ENCODE measurements at regions not wholly inside any gene's neighbourhood (a gene's known extent, or its start where the extent isn't known, plus 50 kb on each side); places are given as distances from the start of the nearest gene placed in this dataset.
"Not testable (repeated sequence)": the region's sequence is repeated elsewhere in the genome, so short reads cannot be mapped to it uniquely, and the experiment has no call there.

DNA sequence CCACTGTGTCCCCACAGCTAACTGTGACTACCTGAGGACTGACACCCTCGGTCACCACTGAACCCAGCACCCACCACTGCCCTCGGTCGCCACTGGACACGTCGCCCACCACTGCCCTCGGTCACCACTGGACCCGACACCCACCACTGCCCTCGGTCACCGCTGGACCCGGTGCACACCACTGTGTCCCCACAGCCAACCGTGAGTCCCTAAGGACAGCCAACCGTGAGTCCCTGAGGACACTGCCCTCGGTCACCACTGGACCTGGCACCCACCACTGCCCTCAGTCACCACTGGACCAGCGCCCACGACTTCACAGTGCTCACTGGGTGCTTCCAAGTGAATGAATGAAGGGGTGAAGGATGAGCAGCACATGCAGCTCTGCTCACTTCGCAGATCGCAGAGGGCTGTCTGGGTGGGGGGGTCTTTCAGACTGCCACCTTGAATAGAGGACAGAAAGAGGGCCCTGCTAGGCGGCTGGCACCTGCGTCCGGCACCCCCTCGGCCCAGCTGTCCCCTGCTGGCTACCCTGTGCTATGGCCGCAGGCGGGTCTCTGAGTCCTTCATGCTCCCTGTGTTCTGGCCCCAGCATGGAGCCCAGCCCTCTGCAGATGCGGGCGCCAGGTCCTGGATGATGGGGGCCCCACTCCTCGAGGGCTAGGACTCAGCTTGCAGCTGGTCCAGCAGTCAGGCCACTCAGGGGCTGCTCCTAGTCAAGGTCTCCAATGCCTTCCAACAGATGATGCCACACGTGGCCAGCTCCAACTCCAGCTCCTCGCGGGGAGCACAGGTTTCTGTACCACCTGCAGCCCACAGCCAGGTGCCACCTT lies 51.4 kb upstream of the GPC1 start:
- no peak for DNase-seq

DNA sequence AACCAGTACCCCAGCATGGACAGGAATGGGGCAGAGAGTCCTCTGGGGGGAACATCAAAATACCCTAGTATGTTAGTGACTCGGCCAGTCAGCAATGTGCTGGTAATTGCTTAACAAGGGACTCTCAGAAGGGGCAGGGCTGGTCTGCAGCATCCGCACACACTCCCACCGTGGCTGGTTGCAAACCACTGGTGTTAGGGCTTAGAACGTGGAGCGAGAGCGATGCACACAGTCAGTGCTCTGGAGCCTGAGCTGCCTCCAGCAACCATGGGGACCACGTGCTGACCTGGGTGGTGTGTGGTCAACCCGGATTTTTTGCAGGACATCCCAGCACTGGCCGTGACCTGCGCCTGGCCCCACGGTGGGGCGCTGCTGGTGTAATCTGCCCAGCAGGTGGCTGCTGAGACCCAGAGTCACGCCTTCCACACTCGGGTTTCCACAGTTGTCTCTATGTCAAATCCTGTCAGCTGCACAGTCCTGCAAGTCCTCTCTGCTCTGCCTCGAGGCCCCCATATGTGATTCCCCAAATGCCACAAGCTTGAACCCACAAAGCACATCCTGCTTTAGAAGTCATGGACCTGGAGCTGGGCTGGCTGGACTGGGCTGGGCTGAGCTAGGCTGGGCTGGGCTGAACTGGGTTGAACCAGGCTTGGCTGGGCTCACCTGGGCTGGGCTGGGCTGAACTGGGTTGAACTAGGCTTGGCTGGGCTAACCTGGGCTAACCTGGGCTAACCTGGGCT lies 50.6 kb upstream of the GPC1 start:
- DNase-seq: no peak

DNA sequence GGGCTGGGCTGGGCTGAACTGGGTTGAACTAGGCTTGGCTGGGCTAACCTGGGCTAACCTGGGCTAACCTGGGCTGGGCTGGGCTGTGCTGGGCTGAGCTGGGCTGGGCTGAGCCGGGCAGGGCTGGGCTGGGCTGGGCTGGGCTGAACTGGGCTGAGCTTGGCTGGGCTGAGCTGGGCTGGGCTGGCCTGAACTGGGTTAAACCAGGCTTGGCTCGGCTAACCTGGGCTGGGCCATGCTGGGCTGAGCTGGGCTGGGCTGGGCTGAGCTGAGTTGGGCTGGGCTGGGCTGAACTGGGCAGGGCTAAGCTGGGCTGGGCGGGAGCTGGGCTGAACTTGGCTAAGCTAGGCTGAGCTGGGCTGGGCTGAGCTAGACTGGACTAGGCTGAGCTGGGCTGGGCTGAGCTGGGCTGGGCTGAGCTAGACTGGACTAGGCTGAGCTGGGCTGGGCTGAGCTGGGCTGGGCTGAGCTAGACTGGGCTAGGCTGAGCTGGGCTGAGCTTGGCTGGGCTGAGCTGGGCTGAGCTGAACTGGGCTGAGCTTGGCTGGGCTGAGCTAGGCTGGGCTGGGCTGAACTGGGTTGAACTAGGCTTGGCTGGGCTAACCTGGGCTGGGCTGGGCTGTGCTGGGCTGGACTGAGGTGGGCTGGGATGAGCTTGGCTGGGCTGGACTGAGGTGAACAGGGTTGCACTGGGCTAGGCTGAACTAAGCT lies 49.9 kb upstream of the GPC1 start:
- not testable (repeated sequence) for DNase-seq

All from NCI-H2029 (cell line).